Bone marrow (tissue), 2 donors: ENCODE measurements at regions not wholly inside any gene's neighbourhood (a gene's known extent, or its start where the extent isn't known, plus 50 kb on each side); places are given as distances from the start of the nearest gene placed in this dataset.

Experiments
- DNase-seq, 2 donors: peaks; one replicate each; lab custom pipeline; 2025; lab: John Stamatoyannopoulos, UW

DNA sequence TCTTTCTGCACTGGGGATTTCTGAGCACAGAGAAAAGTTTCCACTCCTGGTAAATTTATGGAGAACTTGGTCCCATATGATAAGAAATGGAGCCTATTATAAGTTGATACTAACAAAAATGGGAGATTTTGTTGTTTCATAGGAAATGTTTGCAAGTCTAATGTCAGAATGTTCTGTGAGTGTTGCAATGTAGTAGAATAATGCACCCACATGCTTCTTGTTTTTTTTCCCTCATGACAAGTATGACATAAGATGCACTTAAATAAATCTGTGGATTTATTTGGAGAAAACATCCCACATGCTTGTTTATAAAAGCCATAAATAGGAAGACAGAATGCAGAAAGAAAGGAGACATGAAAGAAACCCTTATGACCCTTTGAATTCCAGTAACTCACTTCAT lies 50.8 kb upstream of the KCNJ6 start:
- DNase-seq = no peak

GRCh38 chr21:37968744-37969143 lies 52.5 kb upstream of the KCNJ6 start:
- no peak for DNase-seq

DNA sequence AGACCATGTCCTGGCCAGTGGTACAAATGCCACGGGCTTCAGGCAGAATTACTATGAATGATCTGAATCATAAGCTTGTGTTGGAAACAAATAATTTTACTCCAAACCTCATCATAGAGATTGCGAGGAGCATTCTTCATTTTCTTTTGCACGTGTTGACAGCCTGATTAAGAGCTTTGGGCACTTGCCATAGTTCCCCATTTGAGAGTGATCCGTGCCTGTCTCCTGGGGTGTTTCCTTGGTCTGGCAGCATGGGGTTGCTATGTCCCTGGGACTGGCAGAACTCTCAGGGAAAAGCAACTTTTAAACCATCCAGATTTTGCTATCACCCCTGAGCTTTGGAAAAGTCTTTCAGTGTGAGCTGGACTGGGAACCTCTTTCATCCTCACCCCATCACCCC lies 54.3 kb upstream of the KCNJ6 start:
- DNase-seq = no peak

DNA sequence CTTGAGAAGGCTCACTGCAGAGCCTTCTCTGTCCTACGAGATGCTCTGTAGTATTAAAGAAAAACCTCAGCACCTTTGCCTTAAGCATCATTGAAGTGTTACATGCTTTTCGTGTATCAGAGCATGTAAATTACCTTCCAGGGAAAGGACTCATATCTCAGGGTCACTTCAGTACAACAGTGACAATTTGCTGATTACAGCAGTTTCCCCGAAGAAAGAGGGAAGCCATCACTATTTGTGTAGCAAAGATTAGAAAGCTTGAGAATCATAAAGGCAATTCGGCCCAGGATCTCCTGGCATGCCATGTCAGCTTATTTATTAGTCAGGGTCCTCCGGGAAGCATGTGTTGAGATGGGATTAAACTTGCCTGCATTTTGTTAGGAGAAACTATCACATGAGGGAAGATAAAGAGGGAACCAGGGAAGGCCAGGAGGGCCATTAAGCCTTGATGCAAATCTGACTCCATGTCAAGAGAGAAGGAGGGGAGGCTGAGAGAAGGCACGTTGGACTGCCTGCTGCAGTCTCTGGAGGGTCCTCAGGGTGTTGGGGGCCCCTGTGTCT lies 55.2 kb upstream of the KCNJ6 start:
- DNase-seq = no peak

DNA sequence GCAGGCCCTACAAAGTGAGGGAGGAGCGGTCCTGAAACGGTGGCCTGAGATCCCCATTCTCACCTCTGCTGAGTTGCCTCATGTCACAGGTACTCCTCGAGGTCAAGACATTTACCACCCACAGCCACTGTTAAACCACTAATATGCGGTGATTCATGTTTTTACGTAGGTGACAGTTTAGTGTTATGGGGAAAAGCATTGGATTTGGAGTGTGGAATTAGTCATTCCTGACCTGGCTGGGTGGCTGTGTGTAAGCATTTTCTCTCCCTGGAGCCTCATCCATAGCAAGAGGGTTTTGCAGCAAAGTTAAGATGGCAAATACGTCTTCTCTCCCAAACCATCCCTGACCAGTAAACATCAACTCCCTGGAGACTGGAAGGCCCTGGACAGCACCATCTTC lies 57.8 kb upstream of the KCNJ6 start:
- DNase-seq = no peak

DNA sequence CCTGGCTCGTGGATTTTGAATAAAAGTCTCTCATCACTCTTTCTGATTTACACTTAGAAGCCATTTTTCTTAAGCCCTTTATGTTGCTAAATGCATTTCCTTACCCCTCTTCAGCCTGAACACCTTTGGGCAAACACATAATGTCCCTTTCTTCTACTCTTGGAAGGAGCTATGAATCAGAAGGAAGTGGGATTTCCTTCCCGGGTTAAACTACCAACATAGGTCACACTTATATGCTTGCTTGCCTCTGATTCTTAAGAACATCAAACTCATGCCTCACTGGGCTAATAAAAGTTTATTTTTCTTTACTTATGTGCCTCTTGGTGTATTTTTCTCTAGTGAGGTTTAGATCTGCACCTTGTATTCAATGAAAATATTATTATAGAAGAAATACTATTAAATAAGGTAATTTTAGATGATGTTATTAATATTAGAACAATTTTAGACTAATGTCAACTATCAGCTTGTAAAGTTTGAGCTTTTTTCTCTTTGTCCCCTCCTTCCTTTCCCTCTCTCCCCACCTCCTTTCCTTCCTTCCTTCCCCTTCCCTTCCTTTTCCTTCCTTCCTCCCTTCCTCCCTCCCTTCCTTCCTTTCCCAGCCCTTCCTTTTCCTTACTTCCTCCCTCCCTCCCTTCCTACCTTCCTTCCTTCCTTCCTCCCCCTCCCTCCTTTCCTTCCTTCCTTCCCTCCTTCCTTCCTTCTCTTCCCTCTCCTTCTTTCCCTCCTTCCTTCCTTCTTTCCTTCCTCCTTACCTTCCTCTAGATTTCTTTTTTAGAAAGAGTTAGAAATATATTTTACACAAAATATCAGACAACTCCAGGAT lies 66.5 kb upstream of the KCNJ6 start:
- no peak for DNase-seq

GRCh38 chr21:37983336-37984095 lies 67.3 kb upstream of the KCNJ6 start:
- no peak for DNase-seq

DNA sequence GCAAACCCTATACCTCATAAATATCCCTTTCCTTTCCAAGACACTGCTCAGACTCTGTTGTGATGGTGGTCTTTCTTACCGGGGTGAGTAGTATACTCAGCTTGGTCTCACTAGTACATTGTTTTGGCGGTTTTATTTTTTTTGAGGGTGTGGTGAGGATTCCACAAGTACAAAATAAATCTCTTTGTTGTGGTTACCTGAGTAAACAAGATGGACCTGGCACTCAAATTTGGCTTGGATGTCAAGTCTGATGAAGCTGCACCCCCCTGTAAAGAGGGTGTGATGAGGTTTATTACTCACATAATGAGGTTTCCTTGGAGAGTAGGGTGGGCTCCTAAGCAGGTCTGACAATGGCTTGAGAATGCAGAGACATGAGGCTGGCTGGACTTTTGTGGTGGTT lies 68.2 kb upstream of the KCNJ6 start:
- DNase-seq = no peak

DNA sequence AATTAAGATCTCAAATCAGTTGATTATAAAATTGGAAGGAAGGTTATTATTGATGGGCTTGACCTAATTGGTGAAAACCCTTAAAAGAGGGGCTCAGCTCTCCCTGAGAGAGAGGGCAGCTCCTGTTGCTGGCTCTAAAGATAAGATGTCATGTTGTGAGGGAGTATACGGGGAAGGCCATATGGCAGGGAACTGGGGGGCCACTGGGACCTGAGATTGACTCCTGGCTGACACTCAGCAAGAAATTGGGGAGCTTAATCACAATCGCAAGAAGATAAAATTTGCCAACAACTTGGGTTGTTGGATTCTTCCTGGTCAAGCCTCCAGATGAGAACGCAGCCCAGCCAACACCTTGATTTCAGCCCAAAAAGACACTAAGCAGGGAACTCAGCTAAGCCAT lies 69.7 kb upstream of the KCNJ6 start:
- DNase-seq = no peak

GRCh38 chr21:37986751-37987399 lies 70.6 kb upstream of the KCNJ6 start:
- no peak for DNase-seq

DNA sequence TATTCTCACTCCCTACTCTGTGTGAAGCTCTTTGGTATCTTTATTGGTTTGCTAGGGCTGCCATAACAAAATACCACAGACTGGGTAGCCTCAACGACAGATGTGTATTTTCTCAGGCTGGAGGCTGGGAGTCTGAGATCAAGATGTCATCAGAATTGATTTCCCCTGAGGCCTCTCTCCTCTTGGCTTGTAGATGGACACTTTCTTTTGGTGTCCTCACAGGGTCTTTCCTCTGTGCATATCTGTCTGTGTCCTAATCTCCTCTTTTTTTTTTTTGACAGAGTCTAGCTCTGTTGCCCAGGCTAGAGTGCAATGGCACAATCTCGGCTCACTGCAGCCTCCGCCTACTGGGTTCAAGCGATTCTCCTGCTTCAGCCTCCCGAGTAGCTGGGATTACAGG lies 71.4 kb upstream of the KCNJ6 start:
- no peak for DNase-seq

- DNase-seq = no peak
These were observed 76.8 kb upstream of the KCNJ6 start for GRCh38 chr21:37993071-37993470.

DNA sequence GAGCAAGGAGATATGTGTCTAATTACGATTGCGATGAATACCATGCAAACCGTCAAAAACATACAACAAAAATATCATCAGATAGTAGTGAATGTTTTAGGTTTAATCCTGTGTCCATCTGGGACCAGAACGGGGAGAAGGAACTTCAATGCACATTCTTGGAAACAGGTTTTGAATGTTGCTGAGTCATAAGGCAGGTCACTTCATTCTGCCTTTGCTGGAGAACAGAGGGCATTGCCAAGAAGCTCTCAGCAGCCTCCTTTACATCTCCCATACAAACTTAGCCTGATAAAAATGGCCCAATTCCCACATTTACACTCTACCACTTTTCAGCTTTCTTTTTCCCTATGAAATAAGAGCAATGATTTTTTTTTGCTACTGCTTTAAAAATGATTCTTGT lies 78.0 kb upstream of the KCNJ6 start:
- no peak for DNase-seq

GRCh38 chr21:38012672-38013071 lies 96.4 kb upstream of the KCNJ6 start:
- DNase-seq = no peak

GRCh38 chr21:38013741-38014140 lies 97.5 kb upstream of the KCNJ6 start:
- DNase-seq = no peak

DNA sequence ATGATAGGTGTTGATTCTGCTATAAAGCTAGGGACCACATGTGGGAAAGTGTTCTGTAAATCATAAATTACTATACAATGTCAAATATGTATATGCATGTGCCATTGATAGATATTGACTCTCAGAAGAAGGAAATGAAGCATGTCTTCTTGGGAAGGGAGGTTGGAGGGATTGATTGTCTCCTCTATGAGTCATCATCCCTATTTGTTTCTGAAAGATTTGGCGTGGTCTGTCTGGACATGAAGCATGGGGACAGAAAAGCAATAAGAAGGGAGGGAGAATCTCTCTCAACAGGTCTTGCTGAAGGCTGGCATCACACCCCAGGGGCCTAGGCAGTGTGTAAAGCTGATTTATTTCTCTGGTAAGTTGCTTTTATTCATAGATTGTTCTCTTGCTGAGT lies 98.0 kb upstream of the KCNJ6 start:
- no peak for DNase-seq

DNA sequence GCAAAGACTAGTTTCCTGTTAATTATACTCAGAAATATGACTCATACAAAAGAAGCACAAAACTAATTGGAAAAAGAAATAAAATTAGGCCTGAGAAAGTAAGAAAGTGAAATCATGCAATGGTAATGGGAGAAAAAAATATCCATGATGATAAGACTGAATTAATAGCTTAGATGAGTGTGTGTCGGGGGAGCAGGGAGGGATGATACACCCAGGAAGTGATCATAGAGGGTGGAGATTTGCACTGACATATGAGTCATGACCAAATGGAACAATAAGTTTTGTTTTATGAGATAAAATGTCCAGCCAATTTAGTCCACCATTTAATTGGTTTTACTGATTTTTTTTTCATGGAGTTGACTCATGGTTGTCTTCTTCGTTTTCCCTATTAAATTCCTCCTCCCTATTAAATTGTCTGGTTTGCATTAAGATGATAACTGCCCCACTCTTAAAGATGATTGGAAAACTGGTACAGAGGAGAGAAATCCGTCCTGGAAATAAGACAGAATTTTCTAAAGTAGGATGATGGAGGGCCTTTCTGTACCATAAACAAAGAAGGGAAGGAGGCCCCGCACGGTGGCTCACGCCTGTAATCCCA lies 111.7 kb upstream of the KCNJ6 start:
- no peak for DNase-seq

- no peak for DNase-seq
These were observed 116.0 kb upstream of the KCNJ6 start for GRCh38 chr21:38032082-38032801.

GRCh38 chr21:38036016-38036415 lies 119.8 kb upstream of the KCNJ6 start:
- no peak for DNase-seq

- DNase-seq = no peak
These were observed 121.2 kb upstream of the KCNJ6 start for GRCh38 chr21:38037416-38037815.

GRCh38 chr21:38039369-38039768 lies 123.1 kb upstream of the KCNJ6 start:
- DNase-seq = no peak

DNA sequence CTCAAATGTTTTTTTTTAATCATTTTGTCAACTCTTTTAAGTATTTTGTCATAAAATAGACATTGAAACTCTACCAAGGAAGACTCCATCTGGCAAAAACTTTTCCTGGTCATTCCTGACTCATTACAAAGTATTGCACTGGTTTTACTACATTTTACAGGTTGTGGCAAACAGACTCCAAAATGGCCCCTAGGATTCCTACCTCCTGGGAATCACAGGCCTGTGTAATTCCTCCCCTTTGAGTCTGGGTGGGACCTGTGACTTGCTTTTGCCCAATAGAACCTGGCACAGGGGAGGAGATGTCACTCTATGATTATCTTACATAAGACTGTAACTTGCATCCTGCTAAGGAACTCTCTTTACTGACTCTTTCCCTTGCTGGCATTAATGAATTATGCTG lies 123.6 kb upstream of the KCNJ6 start:
- DNase-seq = no peak
